ENCODE measurements at regions not wholly inside any gene's neighbourhood (a gene's known extent, or its start where the extent isn't known, plus 50 kb on each side); places are given as distances from the start of the nearest gene placed in this dataset.
"Not testable (repeated sequence)": the region's sequence is repeated elsewhere in the genome, so short reads cannot be mapped to it uniquely, and the experiment has no call there.

DNA sequence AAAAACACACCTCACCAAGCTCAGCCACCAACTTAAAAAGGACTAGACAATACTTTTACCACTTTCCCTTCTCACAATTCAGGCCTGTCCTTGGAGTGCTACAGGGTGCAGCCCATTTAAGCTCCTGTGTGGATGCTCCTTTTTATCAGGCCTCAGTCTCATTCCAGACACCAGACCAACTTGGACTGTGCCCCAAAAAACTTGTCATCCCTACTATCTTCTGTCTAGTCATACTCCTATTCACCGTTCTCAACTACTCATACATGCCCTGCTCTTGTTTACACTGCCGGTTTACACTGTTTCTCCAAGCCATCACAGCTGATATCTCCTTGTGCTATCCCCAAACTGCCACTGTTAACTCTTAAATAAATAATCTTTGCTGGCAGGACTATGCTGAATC, 242.8 kb upstream of the PROK2 start:
- H3K27me3 ChIP-seq (ENCODE audit: control insufficient read depth in 2 of 2, insufficient read depth in 2 of 2, low read length in 2 of 2); H3K36me3 Mint-ChIP-seq; DNase-seq; H3K79me2 ChIP-seq (ENCODE audit: insufficient read depth, low read length); H3K36me3 ChIP-seq (replicated peaks in 1 of 2; ENCODE audit: control insufficient read depth in 1 of 2, insufficient read depth in 2 of 2, low read length in 2 of 2); H3K27me3 Mint-ChIP-seq (ENCODE audit: low read depth in 3 of 3); H3K27ac Mint-ChIP-seq; H4K20me1 ChIP-seq (ENCODE audit: insufficient read depth, low read length); H3K9ac ChIP-seq (ENCODE audit: insufficient read depth, low read length, poor library complexity, severe bottlenecking); H3K4me3 ChIP-seq (replicated peaks in 1 of 3; ENCODE audit: low read depth in 2 of 3, low read length in 3 of 3); H3K4me2 ChIP-seq (replicated peaks; ENCODE audit: extremely low read depth, low read length, poor library complexity, severe bottlenecking); intact Hi-C loops (cut with micrococcal nuclease); H2AFZ ChIP-seq (ENCODE audit: insufficient read depth, low read depth, low read length, poor library complexity, severe bottlenecking); H3K27ac ChIP-seq (ENCODE audit: low read depth in 1 of 2, low read length in 2 of 2); H3K9me3 ChIP-seq (replicated peaks in 1 of 2; ENCODE audit: control insufficient read depth in 1 of 2, insufficient read depth in 1 of 2, low read length in 2 of 2); H3K4me3 Mint-ChIP-seq: not testable (repeated sequence)
- peaks cover 22 to 23% of the 10 kb centered on the region in 2 donors for H3K4me1 ChIP-seq (ENCODE audit: control insufficient read depth in 1 of 2, insufficient read depth in 2 of 2, low read length in 2 of 2)
- peaks cover 0 to 14% (median 2%) of the 10 kb centered on the region in 7 donors for H3K9me3 Mint-ChIP-seq
- no CpG with 5 or more reads among the region's 2 CpGs for WGBS (ENCODE audit: insufficient coverage)
- H3K4me1 Mint-ChIP-seq: peaks cover 23% of the 10 kb centered on the region

DNA sequence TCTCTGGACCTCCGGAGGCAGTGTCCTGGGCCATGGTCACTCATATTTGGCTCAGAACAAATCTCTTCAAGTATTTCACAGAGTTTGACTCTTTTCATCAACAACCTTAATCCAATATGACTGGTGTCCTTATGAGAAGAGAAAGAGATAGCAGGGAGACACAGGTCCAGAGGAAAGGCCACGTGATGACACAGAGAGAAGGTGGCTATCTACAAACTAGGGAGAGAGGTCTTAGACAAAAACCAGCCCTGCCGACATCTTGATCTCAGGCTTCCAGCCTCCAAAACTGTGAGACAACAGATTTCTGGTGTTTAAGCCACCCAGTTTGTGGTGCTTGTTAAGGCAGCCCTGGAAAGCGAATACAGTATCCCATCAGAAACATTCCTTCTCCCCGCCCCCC, 237.1 kb upstream of the PROK2 start:
- no peak overlapping the region for H3K4me3 ChIP-seq (replicated peaks in 1 of 3; ENCODE audit: low read depth in 2 of 3, low read length in 3 of 3)
- no peak for DNase-seq
- H3K9me3 ChIP-seq (replicated peaks in 1 of 2; ENCODE audit: control insufficient read depth in 1 of 2, insufficient read depth in 1 of 2, low read length in 2 of 2): no peaks in the 10 kb centered on the region
- peaks cover 3 to 11% (median 3%) of the 10 kb centered on the region in 3 donors for H3K27me3 Mint-ChIP-seq (ENCODE audit: low read depth in 3 of 3)
- no peak overlapping the region for H2AFZ ChIP-seq (ENCODE audit: insufficient read depth, low read depth, low read length, poor library complexity, severe bottlenecking)
- WGBS (ENCODE audit: insufficient coverage): 87% methylated on average over 3 of the region's 5 CpGs
- H3K27me3 ChIP-seq (ENCODE audit: control insufficient read depth in 2 of 2, insufficient read depth in 2 of 2, low read length in 2 of 2): no peaks in the 10 kb centered on the region
- no peak overlapping the region for H3K4me3 Mint-ChIP-seq
- TF ChIP-seq, protein P1, sequence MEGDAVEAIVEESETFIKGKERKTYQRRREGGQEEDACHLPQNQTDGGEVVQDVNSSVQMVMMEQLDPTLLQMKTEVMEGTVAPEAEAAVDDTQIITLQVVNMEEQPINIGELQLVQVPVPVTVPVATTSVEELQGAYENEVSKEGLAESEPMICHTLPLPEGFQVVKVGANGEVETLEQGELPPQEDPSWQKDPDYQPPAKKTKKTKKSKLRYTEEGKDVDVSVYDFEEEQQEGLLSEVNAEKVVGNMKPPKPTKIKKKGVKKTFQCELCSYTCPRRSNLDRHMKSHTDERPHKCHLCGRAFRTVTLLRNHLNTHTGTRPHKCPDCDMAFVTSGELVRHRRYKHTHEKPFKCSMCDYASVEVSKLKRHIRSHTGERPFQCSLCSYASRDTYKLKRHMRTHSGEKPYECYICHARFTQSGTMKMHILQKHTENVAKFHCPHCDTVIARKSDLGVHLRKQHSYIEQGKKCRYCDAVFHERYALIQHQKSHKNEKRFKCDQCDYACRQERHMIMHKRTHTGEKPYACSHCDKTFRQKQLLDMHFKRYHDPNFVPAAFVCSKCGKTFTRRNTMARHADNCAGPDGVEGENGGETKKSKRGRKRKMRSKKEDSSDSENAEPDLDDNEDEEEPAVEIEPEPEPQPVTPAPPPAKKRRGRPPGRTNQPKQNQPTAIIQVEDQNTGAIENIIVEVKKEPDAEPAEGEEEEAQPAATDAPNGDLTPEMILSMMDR (IDR thresholded peaks at IDR 0.05): no peak
- H3K27ac Mint-ChIP-seq: no peak overlapping the region
- peaks cover 6 to 8% of the 10 kb centered on the region in 2 donors for H3K4me1 ChIP-seq (ENCODE audit: control insufficient read depth in 1 of 2, insufficient read depth in 2 of 2, low read length in 2 of 2)
- no peaks in the 10 kb centered on the region for H4K20me1 ChIP-seq (ENCODE audit: insufficient read depth, low read length)
- H3K27ac ChIP-seq (ENCODE audit: low read depth in 1 of 2, low read length in 2 of 2): no peak overlapping the region
- intact Hi-C loops (cut with micrococcal nuclease): no loop called here
- H3K4me1 Mint-ChIP-seq: peaks cover 8% of the 10 kb centered on the region
- H3K36me3 ChIP-seq (replicated peaks in 1 of 2; ENCODE audit: control insufficient read depth in 1 of 2, insufficient read depth in 2 of 2, low read length in 2 of 2): no peaks in the 10 kb centered on the region
- H3K79me2 ChIP-seq (ENCODE audit: insufficient read depth, low read length): no peaks in the 10 kb centered on the region
- H3K9me3 Mint-ChIP-seq: peaks cover 0 to 15% (median 2%) of the 10 kb centered on the region in 7 donors
- no peak overlapping the region for H3K4me2 ChIP-seq (replicated peaks; ENCODE audit: extremely low read depth, low read length, poor library complexity, severe bottlenecking)
- H3K9ac ChIP-seq (ENCODE audit: insufficient read depth, low read length, poor library complexity, severe bottlenecking): no peak overlapping the region
- H3K36me3 Mint-ChIP-seq: peaks cover 0 to 2% of the 10 kb centered on the region in 2 donors
